Mucosa of descending colon (tissue), 3 donors: ENCODE measurements at regions not wholly inside any gene's neighbourhood (a gene's known extent, or its start where the extent isn't known, plus 50 kb on each side); places are given as distances from the start of the nearest gene placed in this dataset.

Experiments used
- ATAC-seq: fragments of 200-7000 bp; cut with Tn5 transposase; one replicate; pipeline ENCODE4 v1.9.1; 2020; ENCODE audit warnings: mild to moderate bottlenecking, moderate library complexity
- DNase-seq, 3 donors: peaks; one replicate each; pipeline ENCODE4 v3.0.0-alpha.2; 2020
- H3K36me3 ChIP-seq: fragments of 200-600 bp; one replicate; pipeline ENCODE4 v1.8.0; 2021; ENCODE audit warnings: low read depth, mild to moderate bottlenecking
- H3K4me1 ChIP-seq: fragments of 200-600 bp; one replicate; pipeline ENCODE4 v1.8.0; 2021; ENCODE audit warnings: low read depth, mild to moderate bottlenecking
- H3K4me3 ChIP-seq: fragments of 200-600 bp; one replicate; pipeline ENCODE4 v1.8.0; 2021; ENCODE audit warnings: mild to moderate bottlenecking
- H3K9me3 ChIP-seq: fragments of 200-600 bp; one replicate; pipeline ENCODE4 v1.8.0; 2021; ENCODE audit warnings: mild to moderate bottlenecking
- CTCF ChIP-seq: fragments of 200-600 bp; IDR thresholded peaks from one replicate; pipeline ENCODE4 v1.8.0; 2022; ENCODE audit warnings: antibody characterized with exemption, mild to moderate bottlenecking
- intact Hi-C, 2 donors: fragments of 100-400 bp; cut with DNase I in 1 of 2; cut with micrococcal nuclease in 1 of 2; formaldehyde crosslinking; loops; one replicate each; pipeline versions ENCODE4 v1.11.0 to v1.11.1; 2022; cut with DNase I, micrococcal nuclease
- donor health status: DM: no; HTN: no; CAD: no; lungs with moderate emphysema.
- donor health status: DM: no; HTN: no; CAD: no.
- donor health status: DM: no; HTN: yes; CAD: no.

- no peaks in the 10 kb centered on the region for H3K9me3 ChIP-seq
- no peak overlapping the region for H3K4me3 ChIP-seq
- no peaks in the 10 kb centered on the region for H3K4me1 ChIP-seq
- intact Hi-C loops: no loop called here
- H3K36me3 ChIP-seq: no peaks in the 10 kb centered on the region
- TF ChIP-seq CTCF: no peak
- DNase-seq: peak in 1 of 3 donors; percentile 35
- peak; percentile 38 for ATAC-seq
Observed at GRCh38 chr4:130080872-130081451, 985.0 kb downstream of the C4orf33 start.

DNA sequence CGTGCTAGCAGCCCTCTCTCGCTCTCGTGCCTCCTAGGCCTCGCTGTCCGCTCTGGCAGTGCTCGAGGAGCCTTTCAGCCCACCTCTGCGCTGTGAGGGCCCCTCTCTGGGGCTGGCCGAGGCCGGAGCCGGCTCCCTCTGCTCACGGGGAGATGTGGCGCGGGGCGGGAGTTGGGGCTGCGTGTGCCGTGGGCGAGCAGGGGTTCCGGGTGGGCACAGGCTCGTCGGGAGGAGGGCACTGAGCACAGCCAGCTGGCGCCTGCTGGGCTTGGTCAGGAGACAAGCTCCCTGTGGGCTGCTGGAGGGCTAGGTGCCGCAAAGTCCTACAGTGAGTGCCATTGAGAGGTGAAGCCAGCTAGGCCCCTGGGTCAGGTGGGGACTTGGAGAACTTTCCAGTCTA is 994.5 kb downstream of the C4orf33 start:
- ATAC-seq: no peak
- TF ChIP-seq CTCF: no peak
- H3K4me3 ChIP-seq: no peak overlapping the region
- no peak for DNase-seq
- H3K4me1 ChIP-seq: no peaks in the 10 kb centered on the region
- intact Hi-C loops: no loop called here
- H3K9me3 ChIP-seq: no peaks in the 10 kb centered on the region
- H3K36me3 ChIP-seq: no peaks in the 10 kb centered on the region

GRCh38 chr4:130092187-130093015 is 996.4 kb downstream of the C4orf33 start:
- H3K4me1 ChIP-seq: no peaks in the 10 kb centered on the region
- H3K9me3 ChIP-seq: no peaks in the 10 kb centered on the region
- TF ChIP-seq CTCF: no peak
- ATAC-seq (no peak), DNase-seq (no peak)
- H3K4me3 ChIP-seq: no peak overlapping the region
- intact Hi-C loops: no loop called here
- no peaks in the 10 kb centered on the region for H3K36me3 ChIP-seq

- intact Hi-C loops: no loop called here
- DNase-seq (no peak), ATAC-seq (no peak)
- Histone ChIP-seq H3K4me1 (no peaks in the 10 kb centered on the region), H3K9me3 (no peaks in the 10 kb centered on the region), H3K36me3 (no peaks in the 10 kb centered on the region), H3K4me3 (no peak overlapping the region)
- no peak for TF ChIP-seq CTCF
Observed at GRCh38 chr4:130099105-130099504, 1003.2 kb downstream of the C4orf33 start.

DNA sequence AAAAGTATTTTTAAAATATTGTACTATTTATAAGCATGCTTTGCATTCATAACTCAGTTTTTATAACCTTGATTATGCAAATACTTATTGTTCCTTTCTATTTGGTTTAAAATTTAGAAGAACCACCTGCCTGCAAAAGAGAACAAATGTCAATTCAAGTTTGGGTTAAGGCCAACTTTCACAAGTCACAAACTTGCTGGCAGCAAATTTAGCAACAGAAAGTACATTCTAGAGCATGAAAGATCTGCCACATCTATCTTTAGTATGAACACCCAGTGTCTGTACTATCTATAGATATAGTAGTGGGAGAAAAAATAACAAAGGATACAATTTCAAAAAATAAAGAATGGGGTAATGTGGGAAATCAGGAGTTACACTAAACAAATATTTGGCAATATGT is 1014.2 kb downstream of the C4orf33 start:
- H3K36me3 ChIP-seq: no peaks in the 10 kb centered on the region
- ATAC-seq: no peak

More for the DNA sequence above, 1014.2 kb downstream of the C4orf33 start:
- Histone ChIP-seq H3K9me3 (no peaks in the 10 kb centered on the region), H3K4me1 (no peaks in the 10 kb centered on the region), H3K4me3 (no peak overlapping the region)
- no peak for DNase-seq
- intact Hi-C loops: no loop called here
- no peak for TF ChIP-seq CTCF
